Neural progenitor cell (in vitro differentiated cells): ENCODE measurements at regions not wholly inside any gene's neighbourhood (a gene's known extent, or its start where the extent isn't known, plus 50 kb on each side); places are given as distances from the start of the nearest gene placed in this dataset.

ENCODE experiments used
- DNase-seq: peaks from one replicate; pipeline ENCODE4 v3.0.0-alpha.2; 2016; ENCODE audit warnings: low spot score
- H2AFZ ChIP-seq: fragments of 200-600 bp; sonication (generic); replicated peaks from 2 replicates; pipeline ENCODE4 v1.6.1; 2016; ENCODE audit warnings: antibody characterized with exemption
- H3F3A ChIP-seq: fragments of 200-600 bp; sonication (generic); 2 replicates; pipeline ENCODE4 v1.6.1; 2016; ENCODE audit warnings: antibody characterized with exemption, low read depth
- H3K27ac ChIP-seq: fragments of 200-600 bp; sonication (generic); 2 replicates; pipeline ENCODE4 v1.5.1; 2016; ENCODE audit warnings: mild to moderate bottlenecking
- H3K27me3 ChIP-seq: fragments of 200-600 bp; sonication (generic); 2 replicates; pipeline ENCODE4 v1.6.1; 2016; ENCODE audit warnings: mild to moderate bottlenecking, moderate library complexity
- H3K36me3 ChIP-seq: fragments of 200-600 bp; sonication (generic); 2 replicates; pipeline ENCODE4 v1.5.1; 2016
- H3K4me1 ChIP-seq: fragments of 200-600 bp; sonication (generic); 2 replicates; pipeline ENCODE4 v1.6.1; 2016; ENCODE audit warnings: mixed run types
- H3K4me2 ChIP-seq: fragments of 200-600 bp; sonication (generic); 2 replicates; pipeline ENCODE4 v1.6.1; 2016
- H3K4me3 ChIP-seq: fragments of 200-600 bp; sonication (generic); 2 replicates; pipeline ENCODE4 v1.5.1; 2016
- H3K79me2 ChIP-seq: fragments of 200-600 bp; sonication (generic); 2 replicates; pipeline ENCODE4 v1.6.1; 2016; ENCODE audit warnings: low read depth
- H3K9ac ChIP-seq: fragments of 200-600 bp; sonication (generic); 2 replicates; pipeline ENCODE4 v1.6.1; 2016
- H3K9me3 ChIP-seq: fragments of 200-600 bp; sonication (generic); 2 replicates; pipeline ENCODE4 v1.5.1; 2016; ENCODE audit warnings: low read depth
- H4K20me1 ChIP-seq: fragments of 200-600 bp; sonication (generic); 2 replicates; pipeline ENCODE4 v1.6.1; 2016; ENCODE audit warnings: low read depth
- H3K27ac Mint-ChIP-seq: 3 replicates; pipeline ENCODE4 v1.8.0; 2021; ENCODE audit warnings: mixed read lengths
- H3K27me3 Mint-ChIP-seq: 2 replicates; pipeline ENCODE4 v1.8.0; 2022; ENCODE audit warnings: low read depth, mild to moderate bottlenecking, inconsistent platforms, moderate library complexity, mixed read lengths; ENCODE audit not compliant: insufficient read depth
- H3K36me3 Mint-ChIP-seq: 3 replicates; pipeline ENCODE4 v1.8.0; 2021; ENCODE audit warnings: mixed read lengths
- H3K4me1 Mint-ChIP-seq: 3 replicates; pipeline ENCODE4 v1.8.0; 2021; ENCODE audit warnings: mixed read lengths
- H3K4me3 Mint-ChIP-seq: 3 replicates; pipeline ENCODE4 v1.8.0; 2021; ENCODE audit warnings: mild to moderate bottlenecking, moderate library complexity, mixed read lengths
- H3K9me3 Mint-ChIP-seq: 3 replicates; pipeline ENCODE4 v1.8.0; 2020; ENCODE audit warnings: mixed read lengths
- EZH2 ChIP-seq: fragments of 200-600 bp; sonication (generic); IDR thresholded peaks from 2 replicates; pipeline ENCODE4 v1.6.1; 2017; ENCODE audit warnings: antibody characterized with exemption, mild to moderate bottlenecking, moderate library complexity
- EZH2phosphoT487 ChIP-seq: fragments of 200-600 bp; sonication (generic); IDR thresholded peaks from 2 replicates; pipeline ENCODE4 v1.6.1; 2017; ENCODE audit warnings: antibody characterized with exemption
- TF ChIP-seq, protein P1 (sequence below): fragments of 200-600 bp; sonication (generic); IDR thresholded peaks from 2 replicates; pipeline ENCODE4 v1.5.1; 2017; ENCODE audit warnings: antibody characterized with exemption, mild to moderate bottlenecking

GRCh38 chr11:25876456-25876965 lies 455.4 kb upstream of the ANO3 start:
- Mint-ChIP-seq H3K27ac (peak overlapping the region; percentile 29), H3K27me3 (no peaks in the 10 kb centered on the region), H3K4me3 (no peak overlapping the region), H3K9me3 (no peaks in the 10 kb centered on the region), H3K4me1 (peaks cover 13% of the 10 kb centered on the region), H3K36me3 (no peaks in the 10 kb centered on the region)
- H3K36me3 ChIP-seq: no peaks in the 10 kb centered on the region
- H3K4me1 ChIP-seq: no peaks in the 10 kb centered on the region
- no peak for DNase-seq
- no peaks in the 10 kb centered on the region for H3K27me3 ChIP-seq
- no peak overlapping the region for H3K27ac ChIP-seq
- H4K20me1 ChIP-seq: no peaks in the 10 kb centered on the region
- no peaks in the 10 kb centered on the region for H3K9me3 ChIP-seq
- H3K9ac ChIP-seq: no peak overlapping the region
- TF ChIP-seq, protein P1, sequence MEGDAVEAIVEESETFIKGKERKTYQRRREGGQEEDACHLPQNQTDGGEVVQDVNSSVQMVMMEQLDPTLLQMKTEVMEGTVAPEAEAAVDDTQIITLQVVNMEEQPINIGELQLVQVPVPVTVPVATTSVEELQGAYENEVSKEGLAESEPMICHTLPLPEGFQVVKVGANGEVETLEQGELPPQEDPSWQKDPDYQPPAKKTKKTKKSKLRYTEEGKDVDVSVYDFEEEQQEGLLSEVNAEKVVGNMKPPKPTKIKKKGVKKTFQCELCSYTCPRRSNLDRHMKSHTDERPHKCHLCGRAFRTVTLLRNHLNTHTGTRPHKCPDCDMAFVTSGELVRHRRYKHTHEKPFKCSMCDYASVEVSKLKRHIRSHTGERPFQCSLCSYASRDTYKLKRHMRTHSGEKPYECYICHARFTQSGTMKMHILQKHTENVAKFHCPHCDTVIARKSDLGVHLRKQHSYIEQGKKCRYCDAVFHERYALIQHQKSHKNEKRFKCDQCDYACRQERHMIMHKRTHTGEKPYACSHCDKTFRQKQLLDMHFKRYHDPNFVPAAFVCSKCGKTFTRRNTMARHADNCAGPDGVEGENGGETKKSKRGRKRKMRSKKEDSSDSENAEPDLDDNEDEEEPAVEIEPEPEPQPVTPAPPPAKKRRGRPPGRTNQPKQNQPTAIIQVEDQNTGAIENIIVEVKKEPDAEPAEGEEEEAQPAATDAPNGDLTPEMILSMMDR: no peak
- TF ChIP-seq EZH2phosphoT487 (no peak), EZH2 (no peak)
- no peak overlapping the region for H3K4me3 ChIP-seq
- H3K4me2 ChIP-seq: no peak overlapping the region
- no peak overlapping the region for H2AFZ ChIP-seq
- no peaks in the 10 kb centered on the region for H3K79me2 ChIP-seq
- no peaks in the 10 kb centered on the region for H3F3A ChIP-seq

GRCh38 chr11:25886036-25886435 lies 445.9 kb upstream of the ANO3 start:
- Histone ChIP-seq H3K79me2 (no peaks in the 10 kb centered on the region), H3K4me3 (no peak overlapping the region), H3F3A (no peaks in the 10 kb centered on the region), H2AFZ (no peak overlapping the region), H3K9me3 (no peaks in the 10 kb centered on the region), H4K20me1 (no peaks in the 10 kb centered on the region), H3K27ac (no peak overlapping the region), H3K27me3 (no peaks in the 10 kb centered on the region), H3K4me2 (no peak overlapping the region), H3K36me3 (no peaks in the 10 kb centered on the region), H3K9ac (no peak overlapping the region), H3K4me1 (no peaks in the 10 kb centered on the region)
- no peak for DNase-seq
- H3K4me1 Mint-ChIP-seq: no peaks in the 10 kb centered on the region
- no peaks in the 10 kb centered on the region for H3K9me3 Mint-ChIP-seq
- H3K36me3 Mint-ChIP-seq: no peaks in the 10 kb centered on the region
- H3K27ac Mint-ChIP-seq: no peak overlapping the region
- no peak overlapping the region for H3K4me3 Mint-ChIP-seq
- no peaks in the 10 kb centered on the region for H3K27me3 Mint-ChIP-seq
- TF ChIP-seq, protein P1: no peak
- no peak for TF ChIP-seq EZH2phosphoT487
- TF ChIP-seq EZH2: no peak

GRCh38 chr11:25890626-25891260 lies 441.2 kb upstream of the ANO3 start:
- Histone ChIP-seq H3K27ac (no peak overlapping the region), H3K27me3 (no peaks in the 10 kb centered on the region), H3K36me3 (no peaks in the 10 kb centered on the region), H3F3A (no peaks in the 10 kb centered on the region), H3K9me3 (no peaks in the 10 kb centered on the region), H4K20me1 (no peaks in the 10 kb centered on the region), H2AFZ (no peak overlapping the region), H3K4me1 (no peaks in the 10 kb centered on the region), H3K4me3 (no peak overlapping the region), H3K4me2 (no peak overlapping the region), H3K79me2 (no peaks in the 10 kb centered on the region), H3K9ac (no peak overlapping the region)
- Mint-ChIP-seq H3K4me3 (no peak overlapping the region), H3K9me3 (no peaks in the 10 kb centered on the region), H3K27me3 (no peaks in the 10 kb centered on the region), H3K4me1 (no peaks in the 10 kb centered on the region), H3K27ac (no peak overlapping the region), H3K36me3 (no peaks in the 10 kb centered on the region)
- DNase-seq: no peak
- no peak for TF ChIP-seq EZH2
- TF ChIP-seq EZH2phosphoT487: no peak
- TF ChIP-seq, protein P1: no peak
